ENCODE measurements at regions not wholly inside any gene's neighbourhood (a gene's known extent, or its start where the extent isn't known, plus 50 kb on each side); places are given as distances from the start of the nearest gene placed in this dataset.
"Not testable (repeated sequence)": the region's sequence is repeated elsewhere in the genome, so short reads cannot be mapped to it uniquely, and the experiment has no call there.

- Histone ChIP-seq H3K27me3 (peaks cover 0 to 6% (median 3%) of the 10 kb centered on the region in 3 donors), H3K4me1 (peaks cover 0 to 8% (median 6%) of the 10 kb centered on the region in 4 donors), H3K4me3 (no peak overlapping the region), H3K9me3 (no peaks in the 10 kb centered on the region), H3K27ac (no peak overlapping the region), H3K36me3 (no peaks in the 10 kb centered on the region)
- no peak for DNase-seq
- TF ChIP-seq EP300 (IDR thresholded peaks at IDR 0.05), result no peak
- TF ChIP-seq POLR2A (IDR thresholded peaks at IDR 0.05), result no peak
- no peak for TF ChIP-seq CTCF (IDR thresholded peaks at IDR 0.05)
- TF ChIP-seq POLR2AphosphoS5 (IDR thresholded peaks at IDR 0.05), result no peak
- 86 to 96% (median 90%) methylated on average over 4 of the region's 4 CpGs for WGBS, 5 donors
- intact Hi-C loops (cut with DNase I; ENCODE audit: low total_unique reads), result no loop called here
Observed at GRCh38 chr12:127150956-127151355, 1116.0 kb upstream of the TMEM132C start.

- Histone ChIP-seq H3K4me3 (no peak overlapping the region), H3K27me3 (no peaks in the 10 kb centered on the region), H3K36me3 (no peaks in the 10 kb centered on the region), H3K27ac (no peak overlapping the region), H3K4me1 (no peaks in the 10 kb centered on the region), H3K9me3 (no peaks in the 10 kb centered on the region)
- WGBS, 5 donors, result 89 to 97% (median 93%) methylated on average over 14 to 15 of the region's 15 CpGs
- DNase-seq, result no peak
- TF ChIP-seq CTCF (IDR thresholded peaks at IDR 0.05), result no peak
- no peak for TF ChIP-seq EP300 (IDR thresholded peaks at IDR 0.05)
- no peak for TF ChIP-seq POLR2AphosphoS5 (IDR thresholded peaks at IDR 0.05)
- intact Hi-C loops (cut with DNase I; ENCODE audit: low total_unique reads), result no loop called here
Observed at GRCh38 chr12:127153996-127154395, 1113.0 kb upstream of the TMEM132C start.

GRCh38 chr12:127154830-127155229, 1112.1 kb upstream of the TMEM132C start:
- WGBS, 5 donors, result 89 to 100% (median 94%) methylated on average over 1 of the region's 1 CpG
- H3K4me3 ChIP-seq; H3K9me3 ChIP-seq; intact Hi-C loops (cut with DNase I; ENCODE audit: low total_unique reads); H3K4me1 ChIP-seq; H3K27ac ChIP-seq; H3K27me3 ChIP-seq; DNase-seq; H3K36me3 ChIP-seq: not testable (repeated sequence)

- 81 to 90% (median 84%) methylated on average over 5 of the region's 5 CpGs for WGBS, 5 donors
- not testable (repeated sequence) for H3K36me3 ChIP-seq
Observed at GRCh38 chr12:127155935-127156619, 1110.9 kb upstream of the TMEM132C start.

GRCh38 chr12:127157501-127158366, 1109.2 kb upstream of the TMEM132C start:
- DNase-seq; H3K27ac ChIP-seq; H3K4me1 ChIP-seq; intact Hi-C loops (cut with DNase I; ENCODE audit: low total_unique reads); H3K4me3 ChIP-seq; H3K36me3 ChIP-seq; H3K27me3 ChIP-seq; H3K9me3 ChIP-seq: not testable (repeated sequence)
- 61 to 79% (median 77%) methylated on average over 8 of the region's 8 CpGs for WGBS, 5 donors

More at GRCh38 chr12:127155935-127156619, 1110.9 kb upstream of the TMEM132C start:
- H3K4me3 ChIP-seq; H3K4me1 ChIP-seq; intact Hi-C loops (cut with DNase I; ENCODE audit: low total_unique reads); DNase-seq; H3K27ac ChIP-seq; H3K27me3 ChIP-seq; H3K9me3 ChIP-seq: not testable (repeated sequence)

Measured in stomach (tissue), 8 donors.